Smooth muscle cell (in vitro differentiated cells): ENCODE measurements at regions not wholly inside any gene's neighbourhood (a gene's known extent, or its start where the extent isn't known, plus 50 kb on each side); places are given as distances from the start of the nearest gene placed in this dataset.

Experiments used
- DNase-seq: peaks from one replicate; lab custom pipeline; 2025; ENCODE audit not compliant: unreplicated experiment; lab: John Stamatoyannopoulos, UW
- H2AFZ ChIP-seq: fragments of 200-600 bp; sonication (generic); 2 replicates; pipeline ENCODE4 v1.6.0; 2016; ENCODE audit warnings: antibody characterized with exemption, low read depth, mild to moderate bottlenecking
- H3F3A ChIP-seq: fragments of 200-600 bp; sonication (generic); 2 replicates; pipeline ENCODE4 v1.6.0; 2017; ENCODE audit warnings: antibody characterized with exemption, low read depth
- H3K27ac ChIP-seq: fragments of 200-600 bp; sonication (generic); 2 replicates; pipeline ENCODE4 v1.5.1; 2016; ENCODE audit warnings: low read depth, mild to moderate bottlenecking
- H3K27me3 ChIP-seq: fragments of 200-600 bp; sonication (generic); 2 replicates; pipeline ENCODE4 v1.6.1; 2016; ENCODE audit warnings: low read depth, mild to moderate bottlenecking
- H3K36me3 ChIP-seq: fragments of 200-600 bp; sonication (generic); 2 replicates; pipeline ENCODE4 v1.5.1; 2016; ENCODE audit warnings: low read depth
- H3K4me1 ChIP-seq: fragments of 200-600 bp; sonication (generic); 2 replicates; pipeline ENCODE4 v1.5.1; 2016; ENCODE audit warnings: low read depth
- H3K4me2 ChIP-seq: fragments of 200-600 bp; sonication (generic); 2 replicates; pipeline ENCODE4 v1.6.0; 2016; ENCODE audit warnings: mild to moderate bottlenecking
- H3K4me3 ChIP-seq: fragments of 200-600 bp; sonication (generic); 2 replicates; pipeline ENCODE4 v1.5.1; 2016; ENCODE audit warnings: mild to moderate bottlenecking
- H3K79me2 ChIP-seq: fragments of 200-600 bp; sonication (generic); 2 replicates; pipeline ENCODE4 v1.6.0; 2016; ENCODE audit warnings: low read depth, mild to moderate bottlenecking
- H3K9ac ChIP-seq: fragments of 200-600 bp; sonication (generic); 2 replicates; pipeline ENCODE4 v1.6.0; 2016; ENCODE audit warnings: low read depth
- H3K9me3 ChIP-seq: fragments of 200-600 bp; sonication (generic); replicated peaks from 2 replicates; pipeline ENCODE4 v1.5.1; 2016; ENCODE audit warnings: low read depth
- H4K20me1 ChIP-seq: fragments of 200-600 bp; sonication (generic); 2 replicates; pipeline ENCODE4 v1.6.0; 2016; ENCODE audit warnings: low read depth
- WGBS: methylation state at CpG from one replicate; pipeline ENCODE4 v1.1.7; 2016; ENCODE audit warnings: low lambda C conversion rate; 5-methylcytosine and 5-hydroxymethylcytosine counted together
- TF ChIP-seq, protein P1 (sequence below): fragments of 200-600 bp; sonication (generic); IDR thresholded peaks from 2 replicates; pipeline ENCODE4 v1.5.1; 2017; ENCODE audit warnings: borderline replicate concordance, mild to moderate bottlenecking, antibody characterized with exemption; ENCODE audit not compliant: insufficient read depth, poor library complexity, severe bottlenecking

DNA sequence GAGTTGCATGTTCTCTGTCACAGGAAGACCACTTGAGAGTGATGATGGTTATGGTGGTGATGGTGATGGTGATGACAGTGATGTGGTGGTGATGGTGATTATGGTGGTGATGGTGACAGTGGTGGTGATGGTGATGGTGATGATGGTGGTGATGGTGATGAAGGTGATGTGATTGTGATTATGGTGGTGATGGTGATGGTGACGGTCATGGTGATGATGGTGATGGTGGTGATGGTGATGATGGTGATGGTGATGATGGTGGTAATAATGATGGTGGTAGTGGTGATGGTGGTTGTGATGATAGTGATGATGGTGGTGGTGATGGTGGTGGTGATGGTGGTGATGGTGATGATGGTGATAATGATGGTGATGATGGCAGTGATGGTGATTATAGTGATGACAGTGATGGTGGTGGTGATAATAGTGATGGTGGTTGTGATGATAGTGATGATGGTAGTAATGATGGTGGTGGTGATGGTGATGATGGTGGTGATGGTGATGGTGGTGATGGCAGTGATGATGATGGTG, 93.7 kb downstream of the ASB1 start:
- Histone ChIP-seq H3K4me3 (no peak overlapping the region), H3K36me3 (no peaks in the 10 kb centered on the region), H4K20me1 (no peaks in the 10 kb centered on the region), H3K9me3 (peaks cover 3% of the 10 kb centered on the region), H3F3A (no peaks in the 10 kb centered on the region), H3K79me2 (no peaks in the 10 kb centered on the region), H3K4me2 (no peak overlapping the region), H2AFZ (no peak overlapping the region), H3K27ac (no peak overlapping the region), H3K9ac (no peak overlapping the region), H3K4me1 (no peaks in the 10 kb centered on the region), H3K27me3 (no peaks in the 10 kb centered on the region)
- TF ChIP-seq, protein P1, sequence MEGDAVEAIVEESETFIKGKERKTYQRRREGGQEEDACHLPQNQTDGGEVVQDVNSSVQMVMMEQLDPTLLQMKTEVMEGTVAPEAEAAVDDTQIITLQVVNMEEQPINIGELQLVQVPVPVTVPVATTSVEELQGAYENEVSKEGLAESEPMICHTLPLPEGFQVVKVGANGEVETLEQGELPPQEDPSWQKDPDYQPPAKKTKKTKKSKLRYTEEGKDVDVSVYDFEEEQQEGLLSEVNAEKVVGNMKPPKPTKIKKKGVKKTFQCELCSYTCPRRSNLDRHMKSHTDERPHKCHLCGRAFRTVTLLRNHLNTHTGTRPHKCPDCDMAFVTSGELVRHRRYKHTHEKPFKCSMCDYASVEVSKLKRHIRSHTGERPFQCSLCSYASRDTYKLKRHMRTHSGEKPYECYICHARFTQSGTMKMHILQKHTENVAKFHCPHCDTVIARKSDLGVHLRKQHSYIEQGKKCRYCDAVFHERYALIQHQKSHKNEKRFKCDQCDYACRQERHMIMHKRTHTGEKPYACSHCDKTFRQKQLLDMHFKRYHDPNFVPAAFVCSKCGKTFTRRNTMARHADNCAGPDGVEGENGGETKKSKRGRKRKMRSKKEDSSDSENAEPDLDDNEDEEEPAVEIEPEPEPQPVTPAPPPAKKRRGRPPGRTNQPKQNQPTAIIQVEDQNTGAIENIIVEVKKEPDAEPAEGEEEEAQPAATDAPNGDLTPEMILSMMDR: no peak
- DNase-seq: no peak
- 90% methylated on average over 1 of the region's 1 CpG for WGBS

DNA sequence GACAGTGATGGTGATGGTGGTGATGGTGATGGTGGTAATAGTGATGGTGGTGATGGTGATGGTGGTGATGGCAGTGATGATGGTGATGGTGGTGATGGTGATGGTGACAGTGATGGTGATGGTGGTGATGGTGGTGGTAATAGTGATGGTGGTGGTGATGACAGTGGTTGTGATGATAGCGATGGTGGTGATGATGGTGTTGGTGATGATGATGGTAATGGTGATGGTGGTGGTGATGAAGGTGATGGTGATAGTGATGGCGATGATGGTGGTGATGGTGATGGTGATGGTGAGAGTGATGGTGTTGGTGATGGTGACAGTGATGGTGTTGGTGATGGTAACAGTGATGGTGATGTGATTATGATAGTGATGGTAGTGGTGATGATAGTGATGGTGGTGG, 94.3 kb downstream of the ASB1 start:
- no peaks in the 10 kb centered on the region for H3K27me3 ChIP-seq
- H3K36me3 ChIP-seq: no peaks in the 10 kb centered on the region
- H3K4me3 ChIP-seq: no peak overlapping the region
- TF ChIP-seq, protein P1: no peak
- peaks cover 3% of the 10 kb centered on the region for H3K9me3 ChIP-seq
- H3K4me2 ChIP-seq: no peak overlapping the region
- no peak overlapping the region for H3K9ac ChIP-seq
- H4K20me1 ChIP-seq: no peaks in the 10 kb centered on the region
- no peaks in the 10 kb centered on the region for H3F3A ChIP-seq
- H3K27ac ChIP-seq: no peak overlapping the region
- WGBS: 100% methylated on average over 2 of the region's 2 CpGs
- no peaks in the 10 kb centered on the region for H3K79me2 ChIP-seq
- H3K4me1 ChIP-seq: no peaks in the 10 kb centered on the region
- no peak for DNase-seq
- no peak overlapping the region for H2AFZ ChIP-seq

DNA sequence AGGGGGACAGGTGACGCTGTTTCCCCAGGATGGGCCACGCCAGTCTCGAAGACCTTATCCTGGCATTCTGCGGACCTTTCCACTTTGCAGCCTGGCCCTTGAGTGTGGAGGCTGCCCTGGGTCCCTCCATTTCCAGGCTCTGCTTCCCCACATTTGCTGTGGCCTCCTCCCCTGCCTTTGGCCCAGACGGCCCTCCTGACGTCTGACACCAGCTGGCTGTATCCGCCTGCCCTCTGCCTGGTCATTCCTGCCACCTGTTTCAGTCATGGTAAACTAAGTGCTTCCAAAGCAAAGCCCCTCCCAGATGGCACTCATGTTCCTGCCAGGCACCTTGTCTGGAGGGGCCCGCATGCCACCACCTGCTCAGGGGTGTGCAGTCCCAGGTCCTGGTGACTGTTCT, 95.1 kb downstream of the ASB1 start:
- Histone ChIP-seq H3K27ac (no peak overlapping the region), H3K4me3 (no peak overlapping the region), H3K4me2 (no peak overlapping the region), H3K79me2 (no peaks in the 10 kb centered on the region), H3K9ac (no peak overlapping the region), H3K4me1 (no peaks in the 10 kb centered on the region), H3K36me3 (no peaks in the 10 kb centered on the region), H2AFZ (no peak overlapping the region), H3K27me3 (no peaks in the 10 kb centered on the region), H3K9me3 (peaks cover 3% of the 10 kb centered on the region), H3F3A (no peaks in the 10 kb centered on the region), H4K20me1 (no peaks in the 10 kb centered on the region)
- no peak for DNase-seq
- 89% methylated on average over 8 of the region's 8 CpGs for WGBS
- TF ChIP-seq, protein P1: no peak
